Activated naive CD8-positive, alpha-beta T cell treated with anti-CD3 and anti-CD28 coated beads, Interleukin-2, amount 50 U/mL, for 24 hours (primary cell): ENCODE measurements at regions not wholly inside any gene's neighbourhood (a gene's known extent, or its start where the extent isn't known, plus 50 kb on each side); places are given as distances from the start of the nearest gene placed in this dataset.

Experiments used
- ATAC-seq: fragments of 150-1000 bp; cut with Tn5 transposase; one replicate; pipeline ENCODE4 v1.10.0; 2021
- DNase-seq: peaks from one replicate; pipeline ENCODE4 v3.0.0; 2021
- H3K27ac Mint-ChIP-seq: one replicate; pipeline ENCODE4 v1.8.0; 2021; ENCODE audit warnings: mild to moderate bottlenecking, mixed read lengths
- H3K27me3 Mint-ChIP-seq: one replicate; pipeline ENCODE4 v1.8.0; 2021; ENCODE audit warnings: mixed read lengths
- H3K36me3 Mint-ChIP-seq: one replicate; pipeline ENCODE4 v1.8.0; 2021; ENCODE audit warnings: low read depth, mixed read lengths
- H3K4me1 Mint-ChIP-seq: one replicate; pipeline ENCODE4 v1.8.0; 2021; ENCODE audit warnings: mixed read lengths
- H3K4me3 Mint-ChIP-seq: one replicate; pipeline ENCODE4 v1.8.0; 2021; ENCODE audit warnings: mild to moderate bottlenecking, moderate library complexity, mixed read lengths
- H3K9me3 Mint-ChIP-seq: one replicate; pipeline ENCODE4 v1.8.0; 2021; ENCODE audit warnings: mixed read lengths

- Mint-ChIP-seq H3K4me1 (no peaks in the 10 kb centered on the region), H3K36me3 (no peaks in the 10 kb centered on the region), H3K9me3 (peaks cover 4% of the 10 kb centered on the region), H3K4me3 (no peak overlapping the region), H3K27me3 (no peaks in the 10 kb centered on the region), H3K27ac (no peak overlapping the region)
- ATAC-seq: no peak
- no peak for DNase-seq
Measured at GRCh38 chr18:71130351-71130750, 841.5 kb downstream of the SOCS6 start.

GRCh38 chr18:71125581-71125980, 836.7 kb downstream of the SOCS6 start:
- H3K4me1 Mint-ChIP-seq: no peaks in the 10 kb centered on the region
- ATAC-seq (no peak), DNase-seq (no peak)
- no peaks in the 10 kb centered on the region for H3K36me3 Mint-ChIP-seq
- H3K4me3 Mint-ChIP-seq: no peak overlapping the region
- no peak overlapping the region for H3K27ac Mint-ChIP-seq
- H3K27me3 Mint-ChIP-seq: no peaks in the 10 kb centered on the region
- peaks cover 19% of the 10 kb centered on the region for H3K9me3 Mint-ChIP-seq

- Mint-ChIP-seq H3K27ac (no peak overlapping the region), H3K4me3 (no peak overlapping the region), H3K4me1 (no peaks in the 10 kb centered on the region), H3K36me3 (no peaks in the 10 kb centered on the region), H3K9me3 (peaks cover 13% of the 10 kb centered on the region), H3K27me3 (no peaks in the 10 kb centered on the region)
- ATAC-seq (no peak), DNase-seq (no peak)
Measured at GRCh38 chr18:71116535-71116934, 827.7 kb downstream of the SOCS6 start.

GRCh38 chr18:71115261-71115660, 826.4 kb downstream of the SOCS6 start:
- Mint-ChIP-seq H3K4me1 (no peaks in the 10 kb centered on the region), H3K27ac (no peak overlapping the region), H3K27me3 (no peaks in the 10 kb centered on the region), H3K36me3 (no peaks in the 10 kb centered on the region), H3K4me3 (no peak overlapping the region), H3K9me3 (peaks cover 5% of the 10 kb centered on the region)
- DNase-seq: no peak
- no peak for ATAC-seq

GRCh38 chr18:71114550-71115210, 825.8 kb downstream of the SOCS6 start:
- Mint-ChIP-seq H3K4me1 (no peaks in the 10 kb centered on the region), H3K36me3 (no peaks in the 10 kb centered on the region), H3K27me3 (no peaks in the 10 kb centered on the region), H3K27ac (no peak overlapping the region), H3K9me3 (peaks cover 5% of the 10 kb centered on the region), H3K4me3 (no peak overlapping the region)
- no peak for DNase-seq
- no peak for ATAC-seq

GRCh38 chr18:71107244-71107643, 818.4 kb downstream of the SOCS6 start:
- Mint-ChIP-seq H3K36me3 (no peaks in the 10 kb centered on the region), H3K9me3 (no peaks in the 10 kb centered on the region), H3K4me1 (no peaks in the 10 kb centered on the region), H3K4me3 (no peak overlapping the region), H3K27me3 (no peaks in the 10 kb centered on the region), H3K27ac (no peak overlapping the region)
- DNase-seq: no peak
- no peak for ATAC-seq

GRCh38 chr18:71106701-71107100, 817.9 kb downstream of the SOCS6 start:
- no peak for DNase-seq
- H3K4me3 Mint-ChIP-seq: no peak overlapping the region
- no peaks in the 10 kb centered on the region for H3K27me3 Mint-ChIP-seq
- ATAC-seq: no peak
- no peaks in the 10 kb centered on the region for H3K36me3 Mint-ChIP-seq
- no peaks in the 10 kb centered on the region for H3K4me1 Mint-ChIP-seq
- no peak overlapping the region for H3K27ac Mint-ChIP-seq
- H3K9me3 Mint-ChIP-seq: no peaks in the 10 kb centered on the region

GRCh38 chr18:71105994-71106546, 817.2 kb downstream of the SOCS6 start:
- DNase-seq (no peak), ATAC-seq (no peak)
- H3K9me3 Mint-ChIP-seq: no peaks in the 10 kb centered on the region
- no peak overlapping the region for H3K27ac Mint-ChIP-seq
- H3K27me3 Mint-ChIP-seq: no peaks in the 10 kb centered on the region
- H3K4me3 Mint-ChIP-seq: no peak overlapping the region
- no peaks in the 10 kb centered on the region for H3K36me3 Mint-ChIP-seq
- H3K4me1 Mint-ChIP-seq: no peaks in the 10 kb centered on the region

- Mint-ChIP-seq H3K9me3 (no peaks in the 10 kb centered on the region), H3K27ac (no peak overlapping the region), H3K4me3 (no peak overlapping the region), H3K27me3 (no peaks in the 10 kb centered on the region), H3K4me1 (no peaks in the 10 kb centered on the region), H3K36me3 (no peaks in the 10 kb centered on the region)
- DNase-seq (no peak), ATAC-seq (no peak)
Measured at GRCh38 chr18:71105078-71105819, 816.4 kb downstream of the SOCS6 start.

- no peaks in the 10 kb centered on the region for H3K9me3 Mint-ChIP-seq
- no peak overlapping the region for H3K4me3 Mint-ChIP-seq
- H3K4me1 Mint-ChIP-seq: no peaks in the 10 kb centered on the region
- H3K27ac Mint-ChIP-seq: no peak overlapping the region
- no peaks in the 10 kb centered on the region for H3K36me3 Mint-ChIP-seq
- no peak for ATAC-seq
- DNase-seq: no peak
- H3K27me3 Mint-ChIP-seq: no peaks in the 10 kb centered on the region
Measured at GRCh38 chr18:71079606-71080005, 790.8 kb downstream of the SOCS6 start.

- Mint-ChIP-seq H3K36me3 (no peaks in the 10 kb centered on the region), H3K27me3 (no peaks in the 10 kb centered on the region), H3K27ac (no peak overlapping the region), H3K4me3 (no peak overlapping the region), H3K9me3 (no peaks in the 10 kb centered on the region), H3K4me1 (no peaks in the 10 kb centered on the region)
- no peak for ATAC-seq
- DNase-seq: no peak
Measured at GRCh38 chr18:71077451-71077850, 788.6 kb downstream of the SOCS6 start.

- Mint-ChIP-seq H3K4me1 (no peaks in the 10 kb centered on the region), H3K27ac (no peak overlapping the region), H3K4me3 (no peak overlapping the region), H3K27me3 (no peaks in the 10 kb centered on the region), H3K9me3 (no peaks in the 10 kb centered on the region), H3K36me3 (no peaks in the 10 kb centered on the region)
- no peak for DNase-seq
- no peak for ATAC-seq
Measured at GRCh38 chr18:71075147-71075546, 786.3 kb downstream of the SOCS6 start.

GRCh38 chr18:71068338-71068737, 779.5 kb downstream of the SOCS6 start:
- H3K9me3 Mint-ChIP-seq: no peaks in the 10 kb centered on the region
- no peaks in the 10 kb centered on the region for H3K27me3 Mint-ChIP-seq
- no peak overlapping the region for H3K27ac Mint-ChIP-seq
- no peaks in the 10 kb centered on the region for H3K4me1 Mint-ChIP-seq
- no peak overlapping the region for H3K4me3 Mint-ChIP-seq
- ATAC-seq (no peak), DNase-seq (no peak)
- H3K36me3 Mint-ChIP-seq: no peaks in the 10 kb centered on the region

- no peaks in the 10 kb centered on the region for H3K36me3 Mint-ChIP-seq
- H3K27me3 Mint-ChIP-seq: no peaks in the 10 kb centered on the region
- no peak overlapping the region for H3K27ac Mint-ChIP-seq
- no peak for DNase-seq
- no peaks in the 10 kb centered on the region for H3K4me1 Mint-ChIP-seq
- H3K9me3 Mint-ChIP-seq: no peaks in the 10 kb centered on the region
- H3K4me3 Mint-ChIP-seq: no peak overlapping the region
- no peak for ATAC-seq
Measured at GRCh38 chr18:71049893-71050292, 761.0 kb downstream of the SOCS6 start.

GRCh38 chr18:71047882-71048281, 759.0 kb downstream of the SOCS6 start:
- Mint-ChIP-seq H3K27ac (no peak overlapping the region), H3K36me3 (no peaks in the 10 kb centered on the region), H3K27me3 (no peaks in the 10 kb centered on the region), H3K4me1 (no peaks in the 10 kb centered on the region), H3K4me3 (no peak overlapping the region), H3K9me3 (no peaks in the 10 kb centered on the region)
- DNase-seq (no peak), ATAC-seq (no peak)
